ENCODE measurements at regions not wholly inside any gene's neighbourhood (a gene's known extent, or its start where the extent isn't known, plus 50 kb on each side); places are given as distances from the start of the nearest gene placed in this dataset.
"Not testable (repeated sequence)": the region's sequence is repeated elsewhere in the genome, so short reads cannot be mapped to it uniquely, and the experiment has no call there.

DNA sequence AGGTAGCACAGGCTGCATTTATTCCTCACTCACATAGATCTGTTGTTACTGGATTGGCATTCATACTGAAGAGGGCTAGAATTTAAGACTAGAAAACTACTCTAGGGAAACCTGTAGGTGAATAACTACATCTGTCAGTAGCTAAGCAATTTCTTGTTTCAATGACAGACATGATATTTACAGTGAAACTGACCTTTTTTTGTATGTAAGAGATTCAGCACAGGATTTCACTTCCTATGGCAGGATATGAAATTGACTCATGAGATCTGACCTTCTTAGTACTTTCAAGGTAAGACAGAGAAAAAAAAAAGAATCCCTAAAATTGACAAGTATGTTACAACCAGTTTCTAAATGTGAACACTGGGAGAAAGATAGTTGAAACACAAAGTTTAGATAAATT, 189.8 kb upstream of the SLC16A7 start:
- DNase-seq (ENCODE audit: low spot score) = no peak
- no peak for FAIRE-seq

DNA sequence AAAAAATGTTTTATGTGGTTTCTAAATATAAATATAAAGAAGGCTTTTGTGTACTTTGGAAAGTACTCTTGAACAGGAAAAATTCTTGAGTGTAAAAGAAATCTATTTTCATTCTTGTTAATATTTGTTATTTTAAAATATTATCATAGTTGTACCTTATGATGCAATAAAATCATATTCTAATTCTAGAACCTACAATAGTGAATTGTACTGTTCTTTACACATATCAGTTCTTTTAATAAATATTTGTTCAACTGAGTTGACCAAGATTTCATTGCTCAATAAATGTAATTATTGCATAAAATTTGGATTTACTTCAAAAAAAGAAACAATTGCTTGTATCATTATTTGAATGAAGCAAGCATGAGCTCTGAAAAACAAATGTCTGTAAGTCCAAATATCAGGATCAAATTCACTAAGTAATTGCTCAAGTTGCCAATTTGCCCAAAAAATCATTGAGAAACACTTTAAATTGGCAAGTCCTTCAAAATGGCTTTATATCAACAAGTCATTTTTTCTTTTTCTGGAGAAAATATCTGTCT, 191.6 kb upstream of the SLC16A7 start:
- DNase-seq (ENCODE audit: low spot score) = no peak
- FAIRE-seq = no peak

DNA sequence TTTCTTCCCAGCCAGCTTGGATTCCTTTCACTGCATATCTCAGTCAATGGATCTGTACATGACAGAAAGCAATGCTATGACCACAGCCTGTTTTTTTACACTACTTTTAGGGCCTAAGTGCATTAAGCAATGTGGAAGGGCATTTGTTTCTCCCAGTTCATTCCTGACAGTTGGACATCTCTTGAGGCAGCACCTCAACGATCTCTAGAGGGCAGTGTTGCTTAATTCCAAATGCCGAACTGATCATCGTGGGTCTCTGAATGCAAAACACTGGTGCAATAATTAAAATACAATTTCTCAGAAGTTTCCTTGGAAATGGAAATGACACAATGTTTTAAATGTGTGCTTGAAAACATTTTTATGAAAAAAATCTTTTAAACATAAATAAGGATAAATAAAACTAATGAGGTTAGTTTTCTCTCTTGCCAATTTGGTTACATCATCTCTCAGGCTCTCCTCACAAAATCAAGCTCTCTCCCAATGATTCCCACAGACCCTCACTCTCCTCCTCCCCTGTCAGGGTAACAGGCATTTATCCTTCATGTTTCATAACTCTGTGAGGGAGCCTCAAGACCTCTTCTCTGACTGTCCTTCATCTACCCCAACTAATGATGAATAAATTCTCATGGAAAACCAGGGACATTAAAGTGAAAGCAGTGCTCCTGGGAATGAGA, 192.4 kb upstream of the SLC16A7 start:
- DNase-seq (ENCODE audit: low spot score) (peak; percentile 54), FAIRE-seq (no peak)

DNA sequence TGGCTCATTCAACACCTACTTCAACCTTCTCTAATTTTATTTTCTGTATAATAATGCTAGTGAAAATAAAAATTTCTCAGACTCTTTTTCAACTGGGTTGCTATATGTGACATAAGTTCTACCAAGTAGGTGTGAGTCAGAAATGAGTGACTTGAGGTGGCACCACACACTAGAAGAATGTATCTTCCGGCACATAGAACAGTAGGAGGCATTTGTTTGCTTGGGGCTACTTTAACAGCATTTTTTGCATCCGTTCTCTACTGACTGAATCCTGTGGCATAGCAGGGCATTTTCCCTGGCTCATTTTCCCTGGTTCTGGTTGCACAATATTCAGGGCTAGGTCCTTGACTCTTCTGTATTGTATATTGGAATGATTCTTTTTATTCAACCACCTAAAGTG, 194.0 kb upstream of the SLC16A7 start:
- DNase-seq (ENCODE audit: low spot score) (no peak), FAIRE-seq (no peak)

DNA sequence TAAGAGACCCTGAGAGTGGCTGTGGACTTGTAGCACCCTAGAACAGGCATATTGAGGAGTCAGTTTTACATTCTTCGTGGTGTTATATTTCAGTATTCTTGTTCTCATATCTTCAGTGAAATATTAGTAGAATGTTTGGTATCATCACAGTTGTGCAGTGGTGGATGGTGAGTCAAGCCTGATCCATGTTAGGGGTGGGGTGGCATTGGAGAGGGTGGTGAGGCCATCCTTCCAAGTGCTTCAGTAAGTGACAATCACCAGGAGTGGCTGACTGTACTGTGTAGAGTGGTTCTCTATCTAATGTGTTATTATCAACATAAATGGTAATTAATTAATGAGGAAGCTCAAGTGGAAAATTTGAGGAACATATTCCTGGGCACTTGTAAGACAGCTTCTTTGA, 197.7 kb upstream of the SLC16A7 start:
- no peak for DNase-seq (ENCODE audit: low spot score)
- FAIRE-seq = no peak

DNA sequence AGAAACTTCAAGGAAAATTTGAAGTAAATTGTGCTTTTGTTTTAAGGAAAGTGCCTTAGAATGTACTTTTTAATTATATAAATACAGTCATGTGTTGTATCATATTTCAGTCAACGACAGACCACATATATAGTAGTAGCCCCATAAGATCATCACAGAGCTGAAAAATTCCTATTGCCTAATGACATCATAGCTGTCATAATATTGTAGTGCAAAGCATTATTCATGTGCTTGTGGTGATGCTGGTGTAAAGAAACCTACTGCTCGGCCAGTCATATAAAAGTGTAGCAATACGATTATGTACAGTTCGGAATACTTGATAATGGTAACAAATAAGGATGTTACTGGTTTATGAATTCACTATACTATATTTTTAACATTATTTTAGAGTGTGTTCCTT, 198.9 kb upstream of the SLC16A7 start:
- no peak for DNase-seq (ENCODE audit: low spot score)
- FAIRE-seq = no peak

DNA sequence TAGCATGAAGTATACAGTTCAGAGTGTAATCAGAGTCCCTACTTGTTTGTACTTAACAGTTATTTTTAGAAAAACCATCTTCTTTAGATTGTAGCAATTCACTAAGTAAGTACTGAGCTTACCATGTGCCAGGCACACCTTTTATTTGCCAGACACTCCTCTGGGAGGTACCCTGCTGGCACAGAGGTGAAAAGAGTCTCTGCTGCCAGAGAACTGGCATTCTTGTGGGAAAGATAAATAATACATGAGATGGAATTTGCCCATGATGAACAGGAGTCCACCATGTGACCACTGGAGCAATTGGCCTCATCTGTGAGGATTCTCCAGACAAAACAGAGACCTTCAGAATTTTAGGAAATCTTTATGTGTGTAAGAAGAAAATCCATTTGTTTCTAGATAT, 199.3 kb upstream of the SLC16A7 start:
- FAIRE-seq (no peak), DNase-seq (ENCODE audit: low spot score) (no peak)

DNA sequence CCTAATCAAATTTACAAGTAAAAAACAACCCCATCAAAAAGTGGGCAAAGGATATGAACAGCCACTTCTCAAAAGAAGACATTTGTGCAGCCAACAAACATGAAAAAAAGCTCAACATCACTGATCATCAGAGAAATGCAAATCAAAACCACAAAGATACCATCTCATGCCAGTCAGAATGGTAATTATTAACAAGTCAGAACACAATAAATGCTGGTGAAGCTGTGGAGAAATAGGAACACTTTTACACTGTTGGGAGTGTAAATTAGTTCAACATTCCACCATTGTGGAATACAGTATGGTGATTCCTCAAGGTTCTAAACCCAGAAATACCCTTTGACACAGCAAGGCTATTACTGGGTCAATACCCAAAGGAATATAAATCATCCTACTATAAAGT, 200.5 kb upstream of the SLC16A7 start:
- FAIRE-seq; DNase-seq (ENCODE audit: low spot score): not testable (repeated sequence)

DNA sequence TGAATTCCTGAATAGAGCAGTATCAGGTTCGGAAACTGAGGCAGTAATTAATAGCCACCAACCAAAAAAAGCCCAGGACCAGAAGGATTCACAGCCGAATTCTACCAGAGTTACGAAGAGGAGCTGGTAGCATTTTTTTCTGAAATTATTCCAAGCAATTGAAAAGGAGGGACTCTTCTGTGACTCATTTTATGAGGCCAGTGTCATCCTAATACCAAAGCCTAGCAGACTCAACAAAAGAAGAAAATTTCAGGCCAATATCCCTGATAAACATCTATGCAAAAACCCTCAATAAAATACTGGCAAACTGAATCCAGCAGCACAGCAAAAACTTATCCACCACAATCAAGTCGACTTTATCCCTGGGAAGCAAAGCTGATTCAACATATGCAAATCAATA, 202.3 kb upstream of the SLC16A7 start:
- FAIRE-seq (no peak), DNase-seq (ENCODE audit: low spot score) (no peak)

DNA sequence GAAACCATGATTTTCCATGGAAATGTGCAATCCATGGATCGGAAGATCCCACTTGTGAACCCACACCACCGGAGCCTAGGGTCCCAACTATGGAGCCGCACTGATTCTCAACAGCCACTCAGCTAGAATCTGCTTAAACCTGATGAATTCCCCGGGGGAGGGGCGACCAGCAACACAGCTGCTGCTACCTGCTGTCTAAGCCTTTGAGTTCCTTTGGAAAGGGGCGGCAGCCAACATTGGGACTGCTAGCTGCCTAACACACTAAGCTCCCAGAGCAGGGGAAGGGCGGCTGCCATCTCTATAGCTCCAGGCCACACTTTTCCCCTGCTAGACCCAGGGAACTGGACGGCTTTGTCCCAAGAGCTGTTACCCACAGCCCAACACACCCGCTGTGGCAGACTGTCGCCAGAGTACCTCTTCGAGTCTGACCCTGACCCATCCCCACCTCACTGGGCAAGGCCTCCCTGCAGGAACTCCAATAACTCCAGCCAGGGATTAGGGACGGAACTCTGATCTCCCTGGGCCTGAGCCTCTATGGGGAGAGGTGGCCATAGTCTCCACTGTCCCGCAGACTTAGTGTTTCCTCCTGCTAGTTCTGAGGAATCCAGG, 205.8 kb upstream of the SLC16A7 start:
- no peak for FAIRE-seq
- no peak for DNase-seq (ENCODE audit: low spot score)

DNA sequence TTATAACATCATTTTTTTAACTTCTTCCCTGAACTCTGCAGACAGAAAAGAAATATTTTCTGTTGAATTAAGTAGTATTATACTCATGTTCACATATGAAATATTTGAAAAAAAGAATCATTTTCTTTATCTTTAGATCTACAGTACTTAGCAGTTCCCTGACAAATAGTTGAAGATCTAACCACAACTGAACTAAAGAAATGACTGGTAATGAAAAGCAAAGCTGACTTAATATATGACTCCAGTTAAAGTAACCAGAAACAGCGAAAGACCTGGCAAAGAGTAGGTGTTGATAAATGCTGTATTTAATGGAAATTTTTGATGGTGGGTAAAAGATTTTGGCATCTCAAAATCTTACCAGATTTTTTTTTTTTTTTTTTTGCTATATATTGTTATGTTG, 207.1 kb upstream of the SLC16A7 start:
- no peak for FAIRE-seq
- DNase-seq (ENCODE audit: low spot score) = no peak

DNA sequence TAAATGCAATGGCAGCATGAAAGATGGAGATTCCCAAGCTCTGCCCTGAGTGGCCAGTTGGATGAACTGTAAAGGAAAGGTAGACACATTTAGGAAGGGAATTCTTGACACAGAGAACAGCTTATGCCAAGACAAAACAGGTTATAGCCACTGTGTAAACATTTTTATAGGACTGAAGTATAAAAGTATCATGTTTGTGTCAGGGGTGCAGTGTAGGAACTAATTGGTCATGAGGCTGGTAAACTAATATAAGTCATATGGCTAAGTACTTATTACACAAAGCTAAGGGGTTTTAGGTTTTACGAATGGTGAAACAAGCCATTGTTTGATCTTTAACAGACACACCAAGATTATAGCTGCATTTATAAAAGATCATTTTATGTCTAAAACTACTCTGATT, 207.7 kb upstream of the SLC16A7 start:
- no peak for DNase-seq (ENCODE audit: low spot score)
- FAIRE-seq = no peak

DNA sequence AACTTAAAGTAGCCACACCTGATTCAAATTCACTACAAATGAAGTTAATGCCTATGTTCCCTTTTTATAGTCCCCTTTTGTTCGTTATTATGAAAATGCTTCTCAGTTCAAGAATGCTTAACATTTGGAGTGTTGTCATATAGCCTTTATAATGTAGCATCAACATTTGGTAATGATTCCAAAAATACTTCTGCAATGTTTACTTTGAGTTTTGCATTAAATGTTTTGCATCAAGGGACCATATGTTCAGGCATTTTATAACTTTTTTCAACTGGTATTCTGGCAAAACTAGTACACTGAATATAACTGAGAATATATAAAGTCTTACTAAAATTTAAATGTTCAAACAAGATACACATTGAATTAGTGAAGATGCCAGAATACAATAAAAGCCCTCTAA, 209.6 kb upstream of the SLC16A7 start:
- DNase-seq (ENCODE audit: low spot score) = no peak
- no peak for FAIRE-seq

DNA sequence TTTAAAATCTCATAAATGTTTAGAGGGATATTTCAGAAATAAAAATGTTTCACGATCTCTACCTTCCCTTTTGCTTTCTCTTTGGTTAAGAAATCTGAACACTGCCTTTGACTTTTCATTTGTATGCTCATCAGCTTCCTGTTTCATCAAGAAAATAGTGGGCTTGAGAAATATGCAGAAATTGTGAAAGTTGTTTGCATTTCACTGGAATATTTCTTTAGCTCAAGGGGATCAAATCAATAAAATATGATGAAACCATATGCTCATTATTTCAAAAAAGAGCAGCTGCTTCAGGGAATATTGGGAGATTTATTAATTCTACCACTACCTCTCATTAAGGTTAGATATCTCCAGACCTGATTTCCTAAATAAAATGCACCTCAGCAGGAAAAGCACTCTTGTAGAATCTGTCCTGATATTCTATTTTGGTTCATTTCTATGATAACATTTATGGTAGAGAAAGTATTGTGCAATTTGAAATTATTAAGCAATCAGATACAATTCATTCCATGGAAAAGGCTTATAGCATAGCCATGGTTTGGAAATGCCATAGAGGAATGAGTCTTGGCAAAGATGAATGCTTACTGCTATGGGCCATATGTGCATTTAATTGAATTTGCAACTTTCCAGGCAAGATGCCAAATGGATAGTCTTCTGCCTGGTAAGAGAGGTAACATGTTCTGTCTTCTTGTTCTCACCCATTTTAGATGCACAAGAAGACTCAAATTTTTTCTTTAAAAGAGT, 212.6 kb upstream of the SLC16A7 start:
- FAIRE-seq (no peak), DNase-seq (ENCODE audit: low spot score) (no peak)

DNA sequence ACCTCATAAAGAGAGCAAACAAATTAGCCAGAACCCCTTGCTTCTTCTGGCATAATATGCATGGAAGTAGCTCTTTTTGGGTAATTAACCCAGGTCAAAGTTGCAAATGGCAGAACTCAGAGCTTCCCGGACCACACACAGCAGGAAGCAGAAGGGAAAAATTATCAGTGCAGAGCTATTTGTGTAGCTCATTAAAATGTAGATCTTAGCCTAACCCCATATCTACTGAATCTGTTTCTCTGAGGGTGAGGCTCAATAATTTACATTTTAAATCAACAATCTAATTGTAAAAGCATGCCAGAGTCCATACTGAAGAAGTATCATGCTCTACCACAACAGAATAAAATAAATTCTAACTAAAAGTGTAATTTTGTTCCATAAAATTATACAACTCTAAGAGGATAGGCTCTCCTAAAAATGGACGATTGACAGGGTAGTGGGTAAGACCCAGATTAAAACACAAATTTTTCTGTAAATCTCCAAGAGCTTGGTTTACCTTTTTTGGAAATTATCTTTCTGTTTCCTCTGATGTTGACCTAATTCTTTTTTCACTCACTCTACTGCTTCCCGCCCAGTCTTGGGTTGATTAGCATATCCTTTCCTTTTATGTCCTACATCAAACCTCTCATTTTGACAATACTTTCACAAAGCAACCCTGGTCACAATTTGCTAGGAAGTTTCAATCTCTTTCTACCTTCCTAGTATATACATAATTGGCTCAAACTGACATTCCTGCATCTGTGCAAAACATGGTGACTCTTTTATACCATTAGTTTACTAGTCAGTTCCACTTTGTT, 213.3 kb upstream of the SLC16A7 start:
- no peak for FAIRE-seq
- no peak for DNase-seq (ENCODE audit: low spot score)

DNA sequence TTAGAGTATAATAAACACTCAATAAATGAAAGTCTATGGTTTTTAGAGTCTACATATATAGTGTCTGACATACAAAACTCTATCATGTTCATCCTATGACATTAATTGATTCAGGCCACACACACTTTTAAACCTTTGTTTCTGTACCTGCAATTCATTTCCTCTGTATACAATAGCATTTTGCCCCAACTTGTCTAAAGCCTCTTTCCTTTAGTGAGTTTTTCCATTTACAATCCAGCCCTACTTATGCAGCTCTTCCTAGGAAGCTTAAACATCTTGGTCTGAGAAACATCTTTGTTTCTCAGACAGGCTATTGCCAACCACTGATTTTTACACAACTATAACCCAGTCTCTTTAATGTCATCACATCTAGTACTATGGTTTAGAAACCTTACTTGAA, 214.7 kb upstream of the SLC16A7 start:
- no peak for FAIRE-seq
- DNase-seq (ENCODE audit: low spot score) = no peak

DNA sequence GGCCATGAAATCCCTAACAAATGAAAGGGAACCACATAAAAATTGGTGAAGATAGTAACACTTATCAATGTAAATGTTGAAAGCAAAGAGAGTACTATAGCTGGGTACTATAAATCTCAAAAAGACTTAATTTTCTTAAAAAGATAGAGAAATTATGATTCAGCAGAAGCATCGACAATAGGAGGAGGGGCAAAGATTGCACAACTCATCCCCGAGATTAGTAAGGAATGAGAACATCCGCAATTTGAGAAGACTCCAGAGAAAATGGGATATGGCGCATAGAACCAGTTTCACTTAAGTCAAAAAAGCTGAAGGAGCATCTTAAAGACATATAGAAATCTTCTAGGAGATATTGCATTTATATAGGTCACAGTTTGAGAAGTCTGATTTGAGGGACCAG, 220.2 kb upstream of the SLC16A7 start:
- DNase-seq (ENCODE audit: low spot score) (no peak), FAIRE-seq (no peak)

DNA sequence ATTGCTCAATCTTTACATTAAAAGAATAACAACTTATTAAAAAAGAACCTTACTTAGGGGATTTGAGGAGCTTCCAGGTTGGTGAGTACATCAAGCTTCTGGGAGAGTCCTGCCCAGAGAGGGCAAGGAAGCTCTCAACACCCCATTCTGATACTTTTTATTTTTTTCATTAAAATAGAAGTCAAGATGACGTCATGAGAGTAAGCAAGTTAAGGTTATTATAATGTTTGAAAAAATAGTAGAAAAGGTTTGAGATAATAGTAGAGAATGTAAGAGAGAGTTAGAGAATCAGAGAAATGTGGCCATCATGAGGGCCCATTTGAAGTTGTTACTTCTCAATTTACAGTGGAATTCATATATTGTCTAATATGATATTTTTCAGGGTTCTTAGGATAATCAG, 221.0 kb upstream of the SLC16A7 start:
- no peak for FAIRE-seq
- DNase-seq (ENCODE audit: low spot score) = no peak

DNA sequence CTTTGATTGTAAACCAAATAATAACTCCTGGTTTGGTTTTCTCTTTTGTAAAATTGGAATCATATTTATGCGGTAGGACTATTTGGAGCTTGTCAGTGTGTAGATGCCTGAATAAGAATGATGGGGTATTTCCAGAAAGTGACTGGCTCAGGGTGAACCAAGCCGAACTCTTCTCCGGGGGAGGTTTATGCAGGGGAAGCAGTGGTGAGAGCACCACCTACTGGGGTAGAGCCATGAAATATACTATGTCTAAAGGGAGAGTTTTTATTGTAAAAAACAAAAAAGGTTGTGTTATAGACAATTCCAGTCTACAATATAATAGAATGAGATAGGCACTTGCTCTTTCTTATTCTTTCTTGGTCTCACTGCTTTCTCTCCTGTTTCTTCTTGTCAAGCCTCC, 222.9 kb upstream of the SLC16A7 start:
- FAIRE-seq (no peak), DNase-seq (ENCODE audit: low spot score) (peak; percentile 18)

DNA sequence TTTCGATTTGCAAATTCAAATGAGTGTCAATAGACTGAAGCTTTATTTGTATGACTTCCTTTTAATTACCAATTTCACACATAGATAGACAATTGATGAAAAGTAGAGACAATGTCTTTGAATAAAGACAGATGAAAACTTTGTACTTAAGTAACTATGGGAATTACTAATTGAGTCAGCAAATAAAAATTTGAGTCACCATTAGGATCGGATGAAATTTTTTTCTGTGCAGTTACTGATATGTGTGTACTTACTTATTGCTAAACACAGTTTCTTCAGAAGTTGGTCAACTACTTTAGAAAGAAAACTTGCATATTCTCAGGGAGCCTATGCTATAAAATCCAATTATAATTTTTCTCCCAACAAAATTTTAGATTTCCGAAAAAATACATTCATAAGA, 224.9 kb upstream of the SLC16A7 start:
- FAIRE-seq = no peak
- DNase-seq (ENCODE audit: low spot score) = no peak

DNA sequence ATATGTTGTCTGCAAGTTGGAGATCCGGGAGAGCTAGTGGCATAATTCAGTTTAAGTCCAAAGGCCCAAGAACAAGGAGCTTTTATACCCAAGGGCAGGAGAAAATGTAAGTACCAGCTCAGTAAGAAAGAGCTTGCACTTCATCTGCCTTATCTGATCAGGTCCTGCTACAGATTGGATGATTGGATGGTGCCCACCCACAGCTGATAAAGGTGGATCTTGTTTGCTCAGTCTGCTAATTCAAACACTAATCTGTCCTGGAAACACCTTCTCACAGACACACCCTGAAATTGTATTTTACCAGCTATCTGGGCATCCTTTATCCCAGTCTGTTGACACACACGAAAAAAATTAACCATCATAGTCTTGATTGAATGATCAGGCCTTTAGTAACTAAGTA, 230.7 kb upstream of the SLC16A7 start:
- no peak for FAIRE-seq
- no peak for DNase-seq (ENCODE audit: low spot score)

DNA sequence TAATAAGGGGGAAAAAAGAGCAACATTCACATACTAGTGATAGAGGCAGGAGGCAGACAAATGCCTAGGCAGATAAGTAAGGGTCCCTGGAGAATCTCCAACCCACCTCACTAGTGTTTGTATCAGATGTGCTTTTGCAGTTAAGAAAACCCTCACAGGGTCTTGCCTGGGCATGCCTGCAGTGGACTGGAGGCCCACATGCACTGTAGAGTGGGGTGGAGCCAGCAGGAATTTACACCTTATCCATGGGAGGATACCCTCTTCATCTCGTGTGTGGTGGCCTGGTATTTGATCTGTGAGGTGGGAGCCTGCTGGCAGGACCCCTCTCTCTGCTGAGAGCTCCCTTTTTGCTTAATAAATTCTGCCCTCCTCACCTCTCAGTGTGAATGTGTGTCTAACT, 238.0 kb upstream of the SLC16A7 start:
- FAIRE-seq (no peak), DNase-seq (ENCODE audit: low spot score) (no peak)
